ENCODE measurements at regions not wholly inside any gene's neighbourhood (a gene's known extent, or its start where the extent isn't known, plus 50 kb on each side); places are given as distances from the start of the nearest gene placed in this dataset.

- TF ChIP-seq CTCF (IDR thresholded peaks at IDR 0.05) = no peak
- H3K27me3 Mint-ChIP-seq (ENCODE audit: insufficient read depth) = no peaks in the 10 kb centered on the region
- H3K36me3 Mint-ChIP-seq (ENCODE audit: low read depth) = peaks cover 14% of the 10 kb centered on the region
- H3K27ac Mint-ChIP-seq = no peak overlapping the region
- H3K9me3 Mint-ChIP-seq = peaks cover 51% of the 10 kb centered on the region
- H3K4me1 Mint-ChIP-seq (ENCODE audit: low read depth) = no peaks in the 10 kb centered on the region
- DNase-seq = no peak
- H3K4me3 Mint-ChIP-seq = no peak overlapping the region
Measured at GRCh38 chr5:174625591-174626350, 98.6 kb upstream of the MSX2 start.

DNA sequence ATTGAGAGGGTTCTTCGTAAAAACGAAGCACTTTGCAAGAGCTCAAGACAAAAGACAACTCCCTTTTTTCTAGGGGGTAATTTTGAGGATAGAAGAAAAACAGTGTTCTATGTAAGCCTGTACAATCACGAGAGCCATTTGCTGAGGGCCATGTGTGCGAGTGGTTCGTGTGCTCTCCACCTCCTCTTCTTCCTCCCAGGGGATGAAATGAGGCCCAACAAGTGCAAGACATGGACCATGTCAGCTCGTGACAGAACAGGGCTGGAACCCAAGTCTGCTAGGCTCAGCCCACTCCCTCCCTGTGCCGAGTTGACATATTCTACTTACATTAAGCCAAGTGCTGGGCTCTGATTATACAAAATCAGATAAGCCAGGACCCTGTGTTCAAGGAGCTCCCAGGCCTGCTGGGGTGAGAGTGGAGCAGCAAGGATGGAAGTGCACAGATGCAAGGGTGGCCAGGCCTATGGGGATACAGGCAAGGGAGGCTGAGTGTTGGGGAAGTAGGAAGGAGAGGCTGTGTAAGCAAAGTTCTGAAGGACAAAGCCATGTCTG lies 97.9 kb upstream of the MSX2 start:
- Mint-ChIP-seq H3K4me3 (no peak overlapping the region), H3K9me3 (peaks cover 45% of the 10 kb centered on the region), H3K27me3 (ENCODE audit: insufficient read depth) (no peaks in the 10 kb centered on the region), H3K27ac (no peak overlapping the region), H3K36me3 (ENCODE audit: low read depth) (peaks cover 10% of the 10 kb centered on the region; the same call in 1 of the 2 replicates), H3K4me1 (ENCODE audit: low read depth) (no peaks in the 10 kb centered on the region)
- DNase-seq = no peak
- TF ChIP-seq CTCF (IDR thresholded peaks at IDR 0.05) = no peak

- Mint-ChIP-seq H3K27me3 (ENCODE audit: insufficient read depth) (no peaks in the 10 kb centered on the region; the same call in 1 of the 2 replicates), H3K4me1 (ENCODE audit: low read depth) (no peaks in the 10 kb centered on the region), H3K9me3 (peaks cover 43% of the 10 kb centered on the region), H3K36me3 (ENCODE audit: low read depth) (0 out of 2 replicates have a peak, but pooled peaks cover 5% of the 10 kb centered on the region), H3K4me3 (no peak overlapping the region), H3K27ac (no peak overlapping the region)
- no peak for DNase-seq
- no peak for TF ChIP-seq CTCF (IDR thresholded peaks at IDR 0.05)
Measured at GRCh38 chr5:174636094-174636493, 88.3 kb upstream of the MSX2 start.

DNA sequence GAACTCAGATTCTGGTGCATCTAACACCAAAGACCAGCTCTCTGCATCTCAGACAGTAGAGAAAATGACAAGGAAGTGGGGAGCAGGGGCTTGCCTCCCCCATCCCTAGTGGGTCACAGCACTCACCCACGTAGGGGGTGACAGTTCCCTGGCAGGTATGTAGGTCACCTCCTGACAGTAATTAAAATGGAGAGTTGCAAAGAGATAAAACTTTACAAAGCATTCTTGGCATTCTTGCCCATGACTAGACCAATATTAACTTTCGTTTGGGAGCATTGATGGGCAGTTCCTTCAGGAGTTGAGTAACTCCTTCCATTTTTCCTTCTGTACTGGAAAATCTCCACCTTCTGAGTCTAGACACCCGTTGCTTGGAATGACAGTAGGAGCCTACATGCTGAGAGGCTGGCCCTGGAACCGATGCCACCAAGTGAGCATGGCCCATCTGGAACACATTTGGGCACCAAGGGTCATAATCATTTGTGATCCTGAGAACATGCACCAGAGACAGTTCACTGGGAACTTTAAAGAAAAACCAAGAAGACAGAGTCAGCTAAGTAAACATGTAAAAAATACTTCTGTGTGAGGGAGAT lies 81.5 kb upstream of the MSX2 start:
- TF ChIP-seq CTCF (IDR thresholded peaks at IDR 0.05) = no peak
- H3K4me1 Mint-ChIP-seq (ENCODE audit: low read depth) = no peaks in the 10 kb centered on the region
- H3K27ac Mint-ChIP-seq = no peak overlapping the region
- H3K36me3 Mint-ChIP-seq (ENCODE audit: low read depth) = peaks cover 13% of the 10 kb centered on the region
- H3K27me3 Mint-ChIP-seq (ENCODE audit: insufficient read depth) = no peaks in the 10 kb centered on the region; the same call in 1 of the 2 replicates
- H3K4me3 Mint-ChIP-seq = no peak overlapping the region
- peaks cover 54% of the 10 kb centered on the region for H3K9me3 Mint-ChIP-seq
- DNase-seq = no peak

DNA sequence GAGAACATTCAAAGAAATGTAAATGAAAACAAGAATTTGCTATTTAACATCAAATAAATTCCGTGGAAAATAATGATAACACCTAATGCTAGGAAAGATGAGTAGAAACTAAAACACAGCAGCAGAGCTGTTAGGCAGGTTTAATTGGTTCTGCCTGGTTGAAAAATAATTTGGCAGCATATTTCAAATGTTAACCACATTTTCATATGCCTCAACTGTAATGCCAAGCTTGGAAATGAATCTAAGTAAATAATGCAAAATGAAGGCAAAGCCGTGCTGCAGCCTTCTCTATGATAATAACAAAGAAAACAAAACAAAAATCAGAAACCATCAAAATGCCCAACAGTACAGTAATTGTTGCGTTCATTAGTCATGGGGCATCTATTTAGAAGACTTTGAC lies 79.9 kb upstream of the MSX2 start:
- DNase-seq = no peak
- no peak overlapping the region for H3K4me3 Mint-ChIP-seq
- TF ChIP-seq CTCF (IDR thresholded peaks at IDR 0.05) = no peak
- peaks cover 16% of the 10 kb centered on the region for H3K36me3 Mint-ChIP-seq (ENCODE audit: low read depth)
- peaks cover 69% of the 10 kb centered on the region for H3K9me3 Mint-ChIP-seq
- no peak overlapping the region for H3K27ac Mint-ChIP-seq
- H3K27me3 Mint-ChIP-seq (ENCODE audit: insufficient read depth) = no peaks in the 10 kb centered on the region
- no peaks in the 10 kb centered on the region for H3K4me1 Mint-ChIP-seq (ENCODE audit: low read depth)
